ENCODE measurements at regions not wholly inside any gene's neighbourhood (a gene's known extent, or its start where the extent isn't known, plus 50 kb on each side); places are given as distances from the start of the nearest gene placed in this dataset.

- no peaks in the 10 kb centered on the region for H3K36me3 ChIP-seq
- intact Hi-C loops (cut with DNase I; ENCODE audit: low total_unique reads): no loop called here
- no peak overlapping the region for H3K27ac ChIP-seq
- H3K27me3 ChIP-seq: no peaks in the 10 kb centered on the region
- no peaks in the 10 kb centered on the region for H3K9me3 ChIP-seq
- no peak overlapping the region for H3K4me3 ChIP-seq
- no peak for DNase-seq
- H3K4me1 ChIP-seq: no peaks in the 10 kb centered on the region
- TF ChIP-seq, protein P1, sequence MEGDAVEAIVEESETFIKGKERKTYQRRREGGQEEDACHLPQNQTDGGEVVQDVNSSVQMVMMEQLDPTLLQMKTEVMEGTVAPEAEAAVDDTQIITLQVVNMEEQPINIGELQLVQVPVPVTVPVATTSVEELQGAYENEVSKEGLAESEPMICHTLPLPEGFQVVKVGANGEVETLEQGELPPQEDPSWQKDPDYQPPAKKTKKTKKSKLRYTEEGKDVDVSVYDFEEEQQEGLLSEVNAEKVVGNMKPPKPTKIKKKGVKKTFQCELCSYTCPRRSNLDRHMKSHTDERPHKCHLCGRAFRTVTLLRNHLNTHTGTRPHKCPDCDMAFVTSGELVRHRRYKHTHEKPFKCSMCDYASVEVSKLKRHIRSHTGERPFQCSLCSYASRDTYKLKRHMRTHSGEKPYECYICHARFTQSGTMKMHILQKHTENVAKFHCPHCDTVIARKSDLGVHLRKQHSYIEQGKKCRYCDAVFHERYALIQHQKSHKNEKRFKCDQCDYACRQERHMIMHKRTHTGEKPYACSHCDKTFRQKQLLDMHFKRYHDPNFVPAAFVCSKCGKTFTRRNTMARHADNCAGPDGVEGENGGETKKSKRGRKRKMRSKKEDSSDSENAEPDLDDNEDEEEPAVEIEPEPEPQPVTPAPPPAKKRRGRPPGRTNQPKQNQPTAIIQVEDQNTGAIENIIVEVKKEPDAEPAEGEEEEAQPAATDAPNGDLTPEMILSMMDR (IDR thresholded peaks at IDR 0.05): no peak
- TF ChIP-seq POLR2A (IDR thresholded peaks at IDR 0.05): no peak
These were observed 1068.2 kb downstream of the GLUD2 start for GRCh38 chrX:122115604-122116003.

- intact Hi-C loops (cut with DNase I; ENCODE audit: low total_unique reads): no loop called here
- H3K4me1 ChIP-seq: no peaks in the 10 kb centered on the region
- TF ChIP-seq POLR2A (IDR thresholded peaks at IDR 0.05): no peak
- TF ChIP-seq, protein P1 (IDR thresholded peaks at IDR 0.05): no peak
- no peaks in the 10 kb centered on the region for H3K9me3 ChIP-seq
- no peak for DNase-seq
- no peaks in the 10 kb centered on the region for H3K27me3 ChIP-seq
- no peak overlapping the region for H3K27ac ChIP-seq
- H3K36me3 ChIP-seq: no peaks in the 10 kb centered on the region
- no peak overlapping the region for H3K4me3 ChIP-seq
These were observed 1064.7 kb upstream of the GRIA3 start for GRCh38 chrX:122119361-122119760.

DNA sequence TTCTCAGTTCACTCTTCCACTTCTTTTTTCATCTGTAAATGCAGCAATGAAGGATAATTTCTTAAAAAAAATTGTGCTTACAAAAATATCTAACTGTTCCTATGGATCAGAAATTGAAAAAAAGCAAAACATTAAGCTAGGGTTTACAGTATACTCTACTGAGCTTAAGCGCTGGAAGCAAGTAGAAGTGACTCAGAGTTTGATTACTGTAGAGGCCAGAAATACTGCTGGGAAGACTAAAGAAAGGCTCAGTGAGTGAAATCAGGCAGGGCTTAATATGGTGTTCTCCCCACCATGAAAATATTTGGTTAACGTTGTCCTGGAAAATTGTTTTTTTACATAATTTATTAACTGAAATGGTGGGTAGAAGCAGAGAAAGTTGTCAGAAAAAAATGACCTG lies 1061.8 kb upstream of the GRIA3 start:
- H3K9me3 ChIP-seq: no peaks in the 10 kb centered on the region
- DNase-seq: no peak
- H3K27ac ChIP-seq: no peak overlapping the region
- intact Hi-C loops (cut with DNase I; ENCODE audit: low total_unique reads): no loop called here
- TF ChIP-seq, protein P1 (IDR thresholded peaks at IDR 0.05): no peak
- no peak for TF ChIP-seq POLR2A (IDR thresholded peaks at IDR 0.05)
- H3K4me3 ChIP-seq: no peak overlapping the region
- H3K36me3 ChIP-seq: no peaks in the 10 kb centered on the region
- H3K27me3 ChIP-seq: no peaks in the 10 kb centered on the region
- H3K4me1 ChIP-seq: no peaks in the 10 kb centered on the region

- Histone ChIP-seq H3K4me3 (no peak overlapping the region), H3K27me3 (no peaks in the 10 kb centered on the region), H3K27ac (no peak overlapping the region), H3K36me3 (no peaks in the 10 kb centered on the region), H3K9me3 (no peaks in the 10 kb centered on the region), H3K4me1 (no peaks in the 10 kb centered on the region)
- intact Hi-C loops (cut with DNase I; ENCODE audit: low total_unique reads): no loop called here
- DNase-seq: no peak
- TF ChIP-seq, protein P1 (IDR thresholded peaks at IDR 0.05): no peak
- TF ChIP-seq POLR2A (IDR thresholded peaks at IDR 0.05): no peak
These were observed 1050.6 kb upstream of the GRIA3 start for GRCh38 chrX:122133478-122133877.

DNA sequence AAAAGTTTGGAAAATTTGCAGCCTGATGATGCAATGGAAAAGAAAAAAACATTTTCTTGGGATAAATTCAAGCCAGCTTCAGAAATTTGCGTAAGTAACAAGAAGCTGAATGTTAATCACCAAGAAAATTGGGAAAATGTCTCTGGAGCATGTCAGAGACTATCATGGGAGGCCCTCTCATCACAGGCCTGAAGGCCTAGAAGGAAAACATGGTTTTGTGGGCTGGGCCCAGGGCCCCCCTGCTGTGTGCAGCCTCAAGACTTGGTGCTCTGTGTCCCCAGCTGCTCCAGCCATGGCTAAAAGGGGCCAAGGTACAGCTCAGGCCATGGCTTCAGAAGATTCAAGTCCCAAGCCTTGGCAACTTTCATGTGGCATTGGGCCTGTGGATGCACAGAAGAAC lies 1049.8 kb upstream of the GRIA3 start:
- no peak overlapping the region for H3K27ac ChIP-seq
- DNase-seq: no peak

More for the DNA sequence above, 1049.8 kb upstream of the GRIA3 start:
- H3K36me3 ChIP-seq: no peaks in the 10 kb centered on the region
- no peak overlapping the region for H3K4me3 ChIP-seq
- no peaks in the 10 kb centered on the region for H3K27me3 ChIP-seq
- H3K9me3 ChIP-seq: no peaks in the 10 kb centered on the region
- intact Hi-C loops (cut with DNase I; ENCODE audit: low total_unique reads): no loop called here
- H3K4me1 ChIP-seq: no peaks in the 10 kb centered on the region
- TF ChIP-seq POLR2A (IDR thresholded peaks at IDR 0.05): no peak
- TF ChIP-seq, protein P1 (IDR thresholded peaks at IDR 0.05): no peak
